Spleen (tissue), 11 donors: ENCODE measurements at regions not wholly inside any gene's neighbourhood (a gene's known extent, or its start where the extent isn't known, plus 50 kb on each side); places are given as distances from the start of the nearest gene placed in this dataset.

Experiments
- DNase-seq: peaks from one replicate; pipeline ENCODE4 v3.0.0-alpha.2; 2020
- H3K27ac ChIP-seq, 8 donors: fragments of 200-600 bp; sonication (generic) in 7 of 8; 1 replicate in 4 of 8; 2 replicates in 4 of 8; pipeline versions ENCODE4 v1.5.0 to v1.8.0; 2016 to 2021; ENCODE audit warnings: inconsistent platforms in 4 of 8, mild to moderate bottlenecking in 4 of 8, moderate library complexity in 1 of 8
- H3K27me3 ChIP-seq, 7 donors: fragments of 200-600 bp; sonication (generic) in 6 of 7; replicated peaks in 1 of 7; 1 replicate in 4 of 7; 2 replicates in 3 of 7; pipeline versions ENCODE4 v1.5.0 to v1.8.0; 2016 to 2021; ENCODE audit warnings: inconsistent platforms in 3 of 7, mild to moderate bottlenecking in 1 of 7
- H3K36me3 ChIP-seq, 6 donors: fragments of 200-600 bp; sonication (generic) in 5 of 6; 1 replicate in 4 of 6; 2 replicates in 2 of 6; pipeline versions ENCODE4 v1.5.0 to v1.8.0; 2016 to 2021; ENCODE audit warnings: inconsistent platforms in 2 of 6
- H3K4me1 ChIP-seq, 6 donors: fragments of 200-600 bp; sonication (generic) in 5 of 6; 1 replicate in 3 of 6; 2 replicates in 3 of 6; pipeline versions ENCODE4 v1.5.0 to v1.8.0; 2016 to 2021; ENCODE audit warnings: inconsistent platforms in 3 of 6
- H3K4me3 ChIP-seq, 8 donors: fragments of 200-600 bp; sonication (generic) in 7 of 8; 1 replicate in 4 of 8; 2 replicates in 4 of 8; pipeline versions ENCODE4 v1.5.0 to v1.8.0; 2016 to 2021; ENCODE audit warnings: inconsistent platforms in 4 of 8, mild to moderate bottlenecking in 4 of 8, moderate library complexity in 2 of 8
- H3K9me3 ChIP-seq, 8 donors: fragments of 200-600 bp; sonication (generic) in 7 of 8; 1 replicate in 4 of 8; 2 replicates in 4 of 8; pipeline versions ENCODE4 v1.5.0 to v1.8.0; 2016 to 2021; ENCODE audit warnings: inconsistent platforms in 4 of 8
- POLR2A ChIP-seq, 3 donors: fragments of 450-650 bp; IDR thresholded peaks; one replicate each; pipeline ENCODE4 v1.5.1; 2017; ENCODE audit warnings: antibody characterized with exemption in 3 of 3, mild to moderate bottlenecking in 1 of 3
- POLR2AphosphoS5 ChIP-seq, 3 donors: sonication (generic); formaldehyde crosslinking; IDR thresholded peaks; one replicate each; pipeline ENCODE4 v1.5.1; 2017; ENCODE audit warnings: antibody characterized with exemption in 3 of 3
- WGBS, 5 donors: extraction: QIAGEN DNeasy Blood & Tissue Kit in 3 of 5; methylation state at CpG; one replicate each; pipeline versions ENCODE4 v1.1.5 to v1.1.7; 2013 to 2018; 5-methylcytosine and 5-hydroxymethylcytosine counted together
- intact Hi-C: fragments of 100-400 bp; cut with DNase I; formaldehyde crosslinking; loops from one replicate; pipeline ENCODE4 v1.15.0; 2023; ENCODE audit warnings: low total_unique reads
- TF ChIP-seq, protein P1 (sequence below), 11 experiments: fragments of 200-600 bp in 7 of 11; fragments of 450-650 bp in 4 of 11; sonication (generic) in 4 of 11; IDR thresholded peaks in 8 of 11; conservative IDR thresholded peaks in 3 of 11; 1 replicate in 7 of 11; 2 replicates in 4 of 11; pipeline versions ENCODE4 v1.4.0 to v1.8.0; 2016 to 2021; ENCODE audit warnings: antibody characterized with exemption in 11 of 11, inconsistent platforms in 4 of 11, mild to moderate bottlenecking in 1 of 11
- donor health status: healthy with polysubstance abuse.
- donor health status: DM: no; HTN: no; CAD: no; lungs with moderate emphysema.
- donor health status: DM: no; HTN: no; CAD: no.
- donor health status: Bipolar disorder and iron deficiency.
- donor health status: healthy.
- donor health status: DM: no; HTN: no; CAD: no.
- donor health status: DM: yes; HTN: yes; CAD: no.

DNA sequence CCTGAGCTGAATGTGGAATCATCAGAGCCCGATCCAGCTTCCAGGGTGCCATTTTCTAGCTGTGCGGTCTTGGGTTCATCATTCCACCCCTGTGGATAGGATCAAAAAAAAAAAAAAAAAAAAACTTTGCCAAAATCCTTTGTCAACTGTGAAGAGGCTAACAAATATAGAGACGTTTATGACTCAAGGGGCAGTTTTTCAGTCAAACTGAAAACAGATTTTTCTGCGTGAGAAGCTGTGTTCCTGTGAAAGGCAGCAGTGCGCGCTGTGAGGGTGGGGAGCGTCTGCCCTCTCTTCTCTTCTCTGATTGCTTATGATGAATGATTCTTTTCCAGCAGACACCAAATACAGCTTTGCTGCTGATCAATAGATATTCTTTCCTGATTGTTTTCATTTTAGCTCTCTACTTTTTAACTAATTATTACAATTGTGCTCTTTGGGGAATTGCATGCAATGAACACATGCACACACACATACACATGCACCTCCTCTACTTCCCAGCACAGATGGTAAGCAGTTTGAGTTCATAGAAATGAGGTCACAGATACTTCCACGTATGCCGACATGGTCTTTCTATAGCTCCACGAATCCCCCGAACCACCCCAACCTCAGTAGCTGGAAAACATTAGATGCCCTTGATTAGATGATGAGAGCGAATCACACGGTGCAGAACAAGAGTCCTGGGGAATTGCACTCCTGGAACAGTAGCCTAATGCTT, 175.4 kb downstream of the NRP2 start:
- TF ChIP-seq, protein P1, sequence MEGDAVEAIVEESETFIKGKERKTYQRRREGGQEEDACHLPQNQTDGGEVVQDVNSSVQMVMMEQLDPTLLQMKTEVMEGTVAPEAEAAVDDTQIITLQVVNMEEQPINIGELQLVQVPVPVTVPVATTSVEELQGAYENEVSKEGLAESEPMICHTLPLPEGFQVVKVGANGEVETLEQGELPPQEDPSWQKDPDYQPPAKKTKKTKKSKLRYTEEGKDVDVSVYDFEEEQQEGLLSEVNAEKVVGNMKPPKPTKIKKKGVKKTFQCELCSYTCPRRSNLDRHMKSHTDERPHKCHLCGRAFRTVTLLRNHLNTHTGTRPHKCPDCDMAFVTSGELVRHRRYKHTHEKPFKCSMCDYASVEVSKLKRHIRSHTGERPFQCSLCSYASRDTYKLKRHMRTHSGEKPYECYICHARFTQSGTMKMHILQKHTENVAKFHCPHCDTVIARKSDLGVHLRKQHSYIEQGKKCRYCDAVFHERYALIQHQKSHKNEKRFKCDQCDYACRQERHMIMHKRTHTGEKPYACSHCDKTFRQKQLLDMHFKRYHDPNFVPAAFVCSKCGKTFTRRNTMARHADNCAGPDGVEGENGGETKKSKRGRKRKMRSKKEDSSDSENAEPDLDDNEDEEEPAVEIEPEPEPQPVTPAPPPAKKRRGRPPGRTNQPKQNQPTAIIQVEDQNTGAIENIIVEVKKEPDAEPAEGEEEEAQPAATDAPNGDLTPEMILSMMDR (IDR thresholded peaks at IDR 0.05 in 8 of 11, conservative IDR thresholded peaks at IDR 0.05 in 3 of 11), result no peak
- TF ChIP-seq POLR2A (IDR thresholded peaks at IDR 0.05), result no peak
- Histone ChIP-seq H3K27me3 (no peaks in the 10 kb centered on the region), H3K36me3 (no peaks in the 10 kb centered on the region), H3K4me3 (no peak overlapping the region), H3K9me3 (peaks cover 0 to 3% (median 0%) of the 10 kb centered on the region in 8 donors), H3K27ac (no peak overlapping the region), H3K4me1 (no peaks in the 10 kb centered on the region)
- 75 to 90% (median 82%) methylated on average over 13 of the region's 13 CpGs for WGBS, 5 donors
- intact Hi-C loops, result no loop called here
- DNase-seq, result no peak

DNA sequence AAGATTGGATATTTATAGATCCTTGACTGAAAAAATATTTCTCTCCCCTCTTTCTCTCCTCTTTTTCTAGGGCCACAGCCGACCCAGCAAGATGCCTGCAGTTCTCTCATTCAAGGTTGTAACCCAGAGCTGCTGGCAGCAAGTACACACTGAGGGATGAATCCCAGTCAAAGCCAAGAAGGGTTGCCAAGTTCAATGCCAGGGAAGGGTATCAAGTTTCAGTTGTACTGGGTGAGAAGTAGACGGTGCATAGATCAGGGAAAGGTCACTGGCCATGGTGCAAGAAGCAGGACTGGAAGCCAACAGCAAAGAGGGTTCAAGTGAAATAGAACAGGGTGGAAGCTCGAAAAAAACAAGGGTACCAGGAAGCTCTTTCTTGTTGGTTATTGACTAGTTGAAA, 170.2 kb downstream of the NRP2 start:
- intact Hi-C loops, result no loop called here
- no peak overlapping the region for H3K4me3 ChIP-seq
- H3K27ac ChIP-seq, result no peak overlapping the region
- H3K27me3 ChIP-seq, result peaks cover 0 to 16% (median 0%) of the 10 kb centered on the region in 7 donors
- no peak for DNase-seq
- H3K4me1 ChIP-seq, result no peaks in the 10 kb centered on the region
- no peaks in the 10 kb centered on the region for H3K36me3 ChIP-seq
- peaks cover 0 to 3% (median 0%) of the 10 kb centered on the region in 8 donors for H3K9me3 ChIP-seq
- WGBS, 5 donors, result 63 to 77% (median 67%) methylated on average over 3 of the region's 3 CpGs
- TF ChIP-seq POLR2A (IDR thresholded peaks at IDR 0.05), result no peak
- no peak for TF ChIP-seq POLR2AphosphoS5 (IDR thresholded peaks at IDR 0.05)
- TF ChIP-seq, protein P1 (IDR thresholded peaks at IDR 0.05 in 8 of 11, conservative IDR thresholded peaks at IDR 0.05 in 3 of 11), result no peak

DNA sequence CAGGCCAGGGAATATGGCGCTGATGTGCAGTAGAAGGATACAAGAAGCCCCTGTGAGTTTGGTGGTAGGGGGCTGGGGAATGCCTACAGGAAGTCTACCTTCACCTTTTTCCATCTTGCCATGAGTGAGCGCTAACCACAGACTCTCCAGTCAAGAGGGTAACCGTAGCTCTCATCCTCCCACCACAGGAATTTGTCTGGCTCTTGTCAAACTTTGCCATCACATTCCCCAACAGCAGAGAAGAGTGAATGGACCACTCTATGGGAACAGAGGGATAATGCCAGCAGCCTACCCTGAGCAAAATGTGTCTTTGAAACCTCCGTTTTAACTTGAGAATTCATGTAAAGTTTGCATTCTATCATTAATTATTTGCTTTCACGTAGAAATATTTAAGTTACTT, 168.3 kb downstream of the NRP2 start:
- 73 to 94% (median 88%) methylated on average over 5 of the region's 5 CpGs for WGBS, 5 donors
- Histone ChIP-seq H3K27me3 (peaks cover 0 to 16% (median 0%) of the 10 kb centered on the region in 7 donors), H3K4me1 (no peaks in the 10 kb centered on the region), H3K36me3 (no peaks in the 10 kb centered on the region), H3K9me3 (peaks cover 0 to 3% (median 0%) of the 10 kb centered on the region in 8 donors), H3K27ac (no peak overlapping the region), H3K4me3 (no peak overlapping the region)
- no peak for DNase-seq
- TF ChIP-seq, protein P1 (IDR thresholded peaks at IDR 0.05 in 8 of 11, conservative IDR thresholded peaks at IDR 0.05 in 3 of 11), result no peak
- TF ChIP-seq POLR2AphosphoS5 (IDR thresholded peaks at IDR 0.05), result no peak
- no peak for TF ChIP-seq POLR2A (IDR thresholded peaks at IDR 0.05)
- intact Hi-C loops, result no loop called here

DNA sequence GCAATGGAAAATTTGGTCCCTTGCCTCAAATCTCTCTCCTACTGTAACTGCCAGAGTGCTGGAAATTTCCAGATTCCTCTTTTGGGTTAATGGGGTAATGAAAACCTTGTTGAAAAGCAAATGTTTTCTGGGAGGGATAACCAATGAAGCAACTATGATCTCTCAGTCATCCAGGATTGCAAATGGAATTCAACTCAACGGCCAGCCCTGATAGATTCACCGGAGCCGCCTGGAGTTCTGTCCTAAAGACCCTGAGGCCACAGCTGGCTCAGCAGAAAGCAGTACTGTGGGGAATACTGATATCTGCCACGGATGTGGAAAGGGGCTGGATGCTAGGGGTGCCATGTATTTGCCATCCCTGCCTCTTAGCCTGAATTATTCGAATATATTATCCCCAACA, 167.8 kb downstream of the NRP2 start:
- Histone ChIP-seq H3K9me3 (peaks cover 0 to 3% (median 0%) of the 10 kb centered on the region in 8 donors), H3K4me3 (no peak overlapping the region), H3K27ac (no peak overlapping the region), H3K4me1 (no peaks in the 10 kb centered on the region), H3K36me3 (no peaks in the 10 kb centered on the region), H3K27me3 (peaks cover 0 to 16% (median 0%) of the 10 kb centered on the region in 7 donors)
- DNase-seq, result no peak
- 73 to 93% (median 82%) methylated on average over 5 of the region's 5 CpGs for WGBS, 5 donors
- intact Hi-C loops, result no loop called here
- TF ChIP-seq, protein P1 (IDR thresholded peaks at IDR 0.05 in 8 of 11, conservative IDR thresholded peaks at IDR 0.05 in 3 of 11), result no peak
- no peak for TF ChIP-seq POLR2AphosphoS5 (IDR thresholded peaks at IDR 0.05)
- no peak for TF ChIP-seq POLR2A (IDR thresholded peaks at IDR 0.05)
